Erythroblast (primary cell): ENCODE measurements at regions not wholly inside any gene's neighbourhood (a gene's known extent, or its start where the extent isn't known, plus 50 kb on each side); places are given as distances from the start of the nearest gene placed in this dataset.

Experiments used
- GATA1 ChIP-seq: IDR thresholded peaks from 2 replicates; pipeline ENCODE4 v1.6.1; 2011; ENCODE audit warnings: low read depth, mild to moderate bottlenecking, control low read depth, low read length, moderate library complexity
- POLR2A ChIP-seq: IDR thresholded peaks from 2 replicates; pipeline ENCODE4 v1.6.1; 2011; ENCODE audit warnings: mild to moderate bottlenecking, low read length

DNA sequence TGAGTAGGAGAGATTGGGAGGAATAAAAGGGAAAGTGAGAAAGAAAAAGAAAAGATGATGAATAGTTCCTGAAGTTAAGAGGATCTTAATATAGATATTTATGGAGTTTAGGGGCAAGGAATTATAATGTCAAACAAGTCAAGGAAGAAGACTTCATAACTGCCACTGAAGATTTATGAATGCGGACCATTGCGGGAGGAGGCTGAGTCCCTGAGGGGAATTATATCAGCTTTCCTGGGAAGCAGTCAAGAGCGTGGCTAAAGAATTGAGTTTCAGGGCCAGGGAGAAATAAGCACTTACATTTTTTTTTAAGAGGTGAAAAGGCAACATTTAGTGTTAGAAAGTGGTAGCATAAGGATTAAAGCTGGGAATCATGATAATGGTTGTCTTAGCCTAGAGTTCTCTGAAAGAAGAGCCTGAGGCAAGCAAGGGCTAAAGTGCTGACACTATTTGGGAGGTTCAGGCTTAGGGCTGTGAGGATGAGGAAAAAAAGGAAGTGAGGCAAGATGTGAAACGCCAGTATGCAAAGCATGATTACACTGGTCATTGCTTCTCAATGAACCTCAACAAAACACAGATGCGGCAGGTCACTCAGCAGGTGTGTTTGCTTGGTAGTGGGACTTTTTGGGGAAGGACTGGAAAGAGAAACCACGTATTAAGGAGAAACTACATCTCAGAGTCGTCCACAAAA, 217.1 kb downstream of the SLC4A3 start:
- TF ChIP-seq POLR2A (no peak), GATA1 (no peak)
